NCI-H748 (cell line): ENCODE measurements at regions not wholly inside any gene's neighbourhood (a gene's known extent, or its start where the extent isn't known, plus 50 kb on each side); places are given as distances from the start of the nearest gene placed in this dataset.
"Not testable (repeated sequence)": the region's sequence is repeated elsewhere in the genome, so short reads cannot be mapped to it uniquely, and the experiment has no call there.

Experiments used
- DNase-seq: peaks from one replicate; lab custom pipeline; 2025; ENCODE audit not compliant: unreplicated experiment; lab: John Stamatoyannopoulos, UW

- no peak for DNase-seq
Observed at GRCh38 chr2:183782436-183782835, 658.2 kb downstream of the NUP35 start.

- not testable (repeated sequence) for DNase-seq
Observed at GRCh38 chr2:183788796-183789195, 664.6 kb downstream of the NUP35 start.

- not testable (repeated sequence) for DNase-seq
Observed at GRCh38 chr2:183792165-183792924, 668.1 kb downstream of the NUP35 start.

- DNase-seq: no peak
Observed at GRCh38 chr2:183798535-183798934, 674.3 kb downstream of the NUP35 start.

- no peak for DNase-seq
Observed at GRCh38 chr2:183799761-183800160, 675.5 kb downstream of the NUP35 start.

GRCh38 chr2:183803596-183803995 is 679.4 kb downstream of the NUP35 start:
- no peak for DNase-seq

DNA sequence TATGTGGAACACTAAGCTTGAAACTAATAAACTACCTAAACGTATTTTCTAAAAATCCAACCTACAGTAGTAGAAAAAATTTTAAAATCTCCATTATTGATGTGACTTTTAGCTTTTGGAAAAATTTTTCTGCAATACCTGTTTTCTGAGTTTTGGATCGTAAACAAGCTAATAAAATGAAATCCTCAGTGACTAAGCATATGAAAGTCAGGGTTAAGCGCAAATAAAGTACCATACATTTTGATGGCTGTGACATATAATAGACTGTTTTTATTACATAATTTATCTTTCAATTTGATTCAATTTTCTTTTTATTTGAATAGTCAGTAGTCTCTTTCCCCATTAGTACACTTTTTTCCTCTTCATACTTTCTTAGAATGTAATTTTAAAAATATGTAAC is 683.6 kb downstream of the NUP35 start:
- DNase-seq: no peak

DNA sequence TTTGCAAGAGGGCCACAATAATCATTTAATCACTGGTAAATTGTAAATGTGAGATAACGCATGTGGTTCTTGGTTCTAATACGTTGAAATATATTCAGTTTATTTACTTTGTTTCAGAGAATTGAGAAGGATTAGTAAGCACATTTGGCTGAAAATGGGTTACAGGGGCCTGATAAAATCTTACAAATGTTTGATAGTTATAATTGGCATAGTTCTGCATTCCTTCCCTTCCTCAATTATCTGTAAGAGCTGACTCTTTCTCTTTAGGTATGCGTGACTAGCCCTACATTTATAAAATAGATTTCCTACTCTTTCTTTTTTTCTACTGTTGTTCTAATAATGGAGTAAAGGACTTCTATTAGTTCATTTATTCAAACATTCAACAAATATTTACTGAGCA is 685.2 kb downstream of the NUP35 start:
- DNase-seq: no peak

DNA sequence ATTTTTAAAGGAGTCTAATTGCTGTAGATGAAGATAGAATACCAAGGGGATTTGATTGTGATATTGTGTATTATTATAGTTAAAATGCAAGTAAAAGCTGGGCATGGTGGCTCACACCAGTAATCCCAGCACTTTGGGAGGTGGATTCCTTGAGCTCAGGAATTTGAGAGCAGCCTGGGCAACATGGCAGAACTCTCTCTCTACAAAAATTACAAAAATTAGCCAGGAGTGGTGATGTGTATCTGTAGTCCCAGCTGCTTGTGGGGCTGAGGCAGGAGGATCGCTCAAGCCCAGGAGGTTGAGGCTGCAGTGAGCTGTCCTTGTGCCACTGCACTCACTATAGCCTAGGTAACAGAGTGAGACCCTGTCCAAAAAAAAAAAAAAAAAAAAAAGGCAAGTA is 687.0 kb downstream of the NUP35 start:
- no peak for DNase-seq

- DNase-seq: no peak
Observed at GRCh38 chr2:183812091-183812490, 687.8 kb downstream of the NUP35 start.

DNA sequence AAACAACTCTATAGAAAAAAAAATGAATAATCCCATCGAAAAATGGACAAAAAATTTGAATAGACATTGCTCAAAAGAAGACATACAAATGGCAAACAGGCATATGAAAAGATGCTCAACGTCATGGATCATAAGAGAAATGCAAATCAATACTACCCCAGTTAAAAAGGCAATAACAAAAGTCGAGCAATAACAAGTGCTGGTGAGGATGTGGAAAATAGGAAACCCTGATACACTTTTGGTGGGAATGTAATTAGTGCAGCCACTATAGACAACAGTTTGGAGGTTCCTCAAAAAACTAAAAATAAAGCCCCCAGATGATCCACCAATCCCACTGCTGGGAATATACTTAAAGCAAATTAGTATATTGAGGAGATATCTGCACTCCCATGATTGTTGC is 701.5 kb downstream of the NUP35 start:
- no peak for DNase-seq

- DNase-seq: no peak
Observed at GRCh38 chr2:183829931-183830330, 705.7 kb downstream of the NUP35 start.

- no peak for DNase-seq
Observed at GRCh38 chr2:183837157-183837556, 712.9 kb downstream of the NUP35 start.

DNA sequence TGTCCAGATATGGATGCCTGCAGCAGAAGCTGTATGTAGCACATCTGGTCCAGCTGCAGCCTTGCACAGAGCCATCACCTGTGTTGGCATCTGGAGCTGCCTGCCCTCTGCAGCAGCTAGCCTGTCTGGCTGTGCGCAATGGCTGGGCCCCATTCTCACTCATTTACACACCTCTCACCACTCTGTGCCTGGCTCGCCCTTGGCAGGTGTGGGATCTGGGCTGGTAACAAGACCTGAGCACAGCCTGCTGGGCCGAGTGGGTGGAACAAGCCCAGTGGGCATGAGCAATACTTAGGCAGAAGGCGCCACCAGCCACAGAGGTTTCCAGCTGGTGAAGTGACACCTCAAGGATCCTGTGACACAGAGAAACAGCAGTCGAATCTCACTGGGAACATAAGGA is 714.1 kb downstream of the NUP35 start:
- no peak for DNase-seq

DNA sequence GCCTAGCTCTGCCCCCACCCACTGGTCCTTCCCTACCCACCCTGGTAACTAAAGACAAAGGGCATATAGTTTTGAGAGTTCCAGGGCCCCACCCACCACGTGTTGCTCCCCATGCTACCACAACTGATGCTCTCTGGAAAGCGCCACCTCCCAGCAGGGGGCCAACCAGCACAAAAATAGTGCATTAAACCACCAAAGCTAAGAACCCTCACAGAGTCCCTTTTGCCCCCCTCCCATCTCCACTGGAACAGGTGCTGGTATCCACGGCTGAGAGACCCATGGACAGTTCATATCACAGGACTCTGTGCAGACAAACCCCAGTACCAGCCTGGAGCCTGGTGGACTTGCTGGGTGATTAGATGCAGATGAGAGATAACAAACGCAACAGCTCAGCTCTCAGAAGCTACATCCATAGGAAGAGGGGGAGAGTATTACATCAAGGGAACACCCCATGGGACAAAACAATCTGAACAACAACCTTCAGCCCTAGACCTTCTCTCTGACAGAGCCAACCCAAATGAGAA is 715.9 kb downstream of the NUP35 start:
- no peak for DNase-seq

GRCh38 chr2:183849826-183850225 is 725.6 kb downstream of the NUP35 start:
- not testable (repeated sequence) for DNase-seq

DNA sequence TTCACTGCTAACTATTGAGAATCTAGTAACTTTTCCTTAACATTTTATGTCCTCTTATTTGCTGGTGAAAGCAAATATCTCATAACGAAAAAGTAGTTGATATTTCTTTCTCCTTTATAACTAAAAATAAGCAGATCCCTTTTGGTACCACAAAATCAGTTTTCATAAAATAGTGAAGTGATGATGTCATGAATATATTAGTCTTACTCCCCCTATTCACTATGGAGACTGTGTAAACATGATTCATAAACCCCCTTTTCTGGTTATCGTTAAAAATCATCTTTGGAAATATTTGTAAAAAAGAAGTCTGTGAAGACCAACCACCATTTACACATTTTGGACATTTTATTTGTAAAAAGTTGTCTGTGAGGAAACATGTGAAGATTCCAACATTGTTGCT is 734.9 kb downstream of the NUP35 start:
- DNase-seq: no peak

- DNase-seq: no peak
Observed at GRCh38 chr2:183866666-183867065, 731.7 kb upstream of the ZNF804A start.

DNA sequence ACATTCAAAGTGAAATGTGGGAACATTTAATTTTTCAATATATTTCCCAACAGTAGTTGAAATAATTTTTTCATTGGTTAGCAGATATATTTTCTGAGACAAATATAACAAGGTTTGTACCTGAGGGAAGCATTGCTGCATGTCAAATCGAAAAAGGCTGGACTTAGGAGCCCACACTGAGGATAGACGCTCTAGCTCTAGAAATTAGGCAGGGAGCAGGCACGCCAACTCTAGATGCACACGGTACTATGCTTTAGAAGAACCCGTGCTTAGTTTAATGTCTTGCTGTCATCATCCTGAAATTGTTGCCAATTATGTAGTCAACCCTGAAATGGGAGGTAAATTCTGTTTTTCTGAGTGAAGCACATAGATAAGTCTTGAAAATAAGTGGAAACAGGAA is 731.1 kb upstream of the ZNF804A start:
- DNase-seq: no peak

- DNase-seq: no peak
Observed at GRCh38 chr2:183868153-183868552, 730.2 kb upstream of the ZNF804A start.

DNA sequence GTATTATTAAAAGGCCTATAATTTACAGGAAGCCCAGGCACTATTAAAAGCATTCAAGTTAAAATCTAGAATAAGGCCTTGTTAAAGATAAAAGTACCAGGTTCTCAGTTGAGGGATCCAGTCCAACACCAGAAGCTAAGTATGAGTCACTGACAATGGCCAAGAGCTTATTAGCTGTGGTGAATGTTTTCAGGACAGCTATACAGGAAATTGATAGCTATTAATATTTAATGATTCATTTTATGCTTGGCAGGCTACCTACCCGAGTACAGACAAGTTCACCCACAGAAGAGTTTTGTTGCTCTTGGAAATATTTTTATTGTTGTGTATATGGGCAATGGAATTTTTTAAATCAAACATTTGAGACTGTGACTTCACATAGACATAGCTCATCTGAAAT is 729.6 kb upstream of the ZNF804A start:
- DNase-seq: no peak

DNA sequence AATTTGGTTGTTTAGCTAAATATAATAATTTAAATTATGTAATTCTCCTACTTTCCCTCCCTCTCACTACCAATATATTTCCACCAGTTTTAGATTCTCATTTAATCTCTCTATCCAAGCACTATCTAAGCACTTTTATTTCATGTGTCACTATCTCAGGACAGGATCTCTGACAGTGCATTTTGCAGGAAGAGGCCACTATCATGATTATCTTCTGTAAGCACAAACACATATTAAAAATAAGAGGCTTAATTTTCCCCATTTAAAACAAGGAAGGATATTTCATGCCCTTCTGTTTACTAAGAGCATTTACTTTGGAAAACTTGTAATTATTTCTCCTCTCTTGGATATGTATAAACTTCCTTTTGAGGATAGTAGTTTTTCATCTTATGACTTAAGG is 726.2 kb upstream of the ZNF804A start:
- no peak for DNase-seq

DNA sequence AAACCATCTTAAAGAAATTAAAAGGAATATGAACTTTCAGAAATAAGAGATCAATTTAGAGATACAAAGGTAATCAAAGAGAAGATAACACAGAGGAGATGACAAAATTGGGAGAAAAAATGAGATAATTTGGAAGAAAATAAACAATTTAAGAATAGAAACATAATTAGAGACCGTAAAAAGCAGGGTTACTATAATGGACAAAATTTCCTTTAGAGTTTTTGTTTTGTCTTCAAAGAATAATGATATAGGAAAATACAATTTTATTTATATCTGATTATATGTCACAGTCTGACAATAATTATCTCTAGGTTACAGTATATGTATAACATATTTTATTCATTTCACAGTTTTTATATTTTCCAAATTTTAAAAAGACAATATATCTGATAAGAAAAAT is 716.4 kb upstream of the ZNF804A start:
- DNase-seq: no peak
